CD4-positive, alpha-beta memory T cell (primary cell): ENCODE measurements at regions not wholly inside any gene's neighbourhood (a gene's known extent, or its start where the extent isn't known, plus 50 kb on each side); places are given as distances from the start of the nearest gene placed in this dataset.
A peak's percentile ranks its signal among the peaks of the same experiment; 100 is the strongest.

Experiments used
- CTCF ChIA-PET: fragments of 350-600 bp; sonication (Branson Sonifier 250); formaldehyde crosslinking; loops from one replicate; lab custom pipeline; 2021; ENCODE audit warnings: inconsistent platforms; ENCODE audit not compliant: partially characterized antibody; lab: Charles Lee
- POLR2A ChIA-PET: fragments of 350-600 bp; sonication (Branson Sonifier 250); formaldehyde crosslinking; loops from one replicate; lab custom pipeline; 2021; ENCODE audit not compliant: partially characterized antibody; lab: Charles Lee
- DNase-seq, 5 donors: peaks; one replicate each; pipeline versions ENCODE4 v3.0.0 to v3.0.0-alpha.2; 2020 to 2022; ENCODE audit warnings: mixed read lengths in 1 of 5
- H3K27ac ChIP-seq: one replicate; pipeline ENCODE4 v1.7.0; 2013; ENCODE audit warnings: low read depth, low read length
- H3K27me3 ChIP-seq: 2 replicates; pipeline ENCODE4 v1.7.0; 2013; ENCODE audit warnings: mild to moderate bottlenecking, low read length, moderate library complexity; ENCODE audit not compliant: insufficient read depth
- H3K36me3 ChIP-seq: 2 replicates; pipeline ENCODE4 v1.7.0; 2013; ENCODE audit warnings: mild to moderate bottlenecking, low read length, moderate library complexity; ENCODE audit not compliant: insufficient read depth
- H3K4me1 ChIP-seq: 2 replicates; pipeline ENCODE4 v1.7.0; 2013; ENCODE audit warnings: mild to moderate bottlenecking, low read length, moderate library complexity; ENCODE audit not compliant: insufficient read depth
- H3K4me3 ChIP-seq, 2 donors: one replicate each; pipeline ENCODE4 v1.7.0; 2013; ENCODE audit warnings: low read length in 2 of 2, mild to moderate bottlenecking in 1 of 2
- H3K9me3 ChIP-seq, 2 donors: one replicate each; pipeline ENCODE4 v1.7.0; 2013; ENCODE audit warnings: low read length in 2 of 2, control low read depth in 1 of 2; ENCODE audit not compliant: control insufficient read depth in 1 of 2
- H3K27ac Mint-ChIP-seq, 7 donors: one replicate each; pipeline ENCODE4 v1.8.0; 2020 to 2021; ENCODE audit warnings: mixed read lengths in 7 of 7, mild to moderate bottlenecking in 6 of 7, inconsistent platforms in 3 of 7, moderate library complexity in 3 of 7
- H3K27me3 Mint-ChIP-seq, 2 donors: one replicate each; pipeline ENCODE4 v1.8.0; 2020 to 2021; ENCODE audit warnings: mixed read lengths in 2 of 2
- H3K36me3 Mint-ChIP-seq, 2 donors: one replicate each; pipeline ENCODE4 v1.8.0; 2020 to 2021; ENCODE audit warnings: mixed read lengths in 2 of 2, inconsistent platforms in 1 of 2, mild to moderate bottlenecking in 1 of 2
- H3K4me1 Mint-ChIP-seq, 4 donors: one replicate each; pipeline ENCODE4 v1.8.0; 2020 to 2021; ENCODE audit warnings: mixed read lengths in 4 of 4, mild to moderate bottlenecking in 1 of 4
- H3K4me3 Mint-ChIP-seq, 8 donors: one replicate each; pipeline ENCODE4 v1.8.0; 2020 to 2021; ENCODE audit warnings: mixed read lengths in 8 of 8, mild to moderate bottlenecking in 7 of 8, moderate library complexity in 6 of 8, inconsistent platforms in 3 of 8
- H3K9me3 Mint-ChIP-seq, 8 donors: one replicate each; pipeline ENCODE4 v1.8.0; 2020 to 2021; ENCODE audit warnings: mixed read lengths in 8 of 8, mild to moderate bottlenecking in 5 of 8, inconsistent platforms in 3 of 8, moderate library complexity in 1 of 8
- intact Hi-C: fragments of 100-400 bp; cut with micrococcal nuclease; formaldehyde crosslinking; loops from one replicate; pipeline ENCODE4 v1.15.1; 2023

DNA sequence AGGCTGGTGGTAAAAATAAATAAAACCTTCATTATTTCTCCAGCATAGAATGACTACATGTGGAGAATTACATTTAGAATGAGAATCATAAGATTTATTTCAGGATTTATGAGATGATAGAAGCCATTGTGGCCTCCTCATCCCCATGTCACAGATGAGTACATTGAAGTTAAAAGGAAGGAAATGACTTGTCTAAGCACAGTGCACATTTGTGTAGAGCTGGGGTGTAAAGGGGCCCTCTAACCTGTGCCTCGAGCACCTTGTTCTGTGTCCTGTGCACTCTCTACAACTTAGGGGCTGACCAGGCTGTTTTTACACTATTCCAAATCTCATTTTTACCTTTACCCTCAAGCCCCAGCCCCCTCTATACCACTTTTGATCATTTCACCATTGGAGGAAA lies 179.4 kb downstream of the RHOU start:
- Histone ChIP-seq H3K27ac (no peak overlapping the region), H3K36me3 (no peaks in the 10 kb centered on the region), H3K4me3 (no peak overlapping the region), H3K4me1 (no peaks in the 10 kb centered on the region), H3K9me3 (no peaks in the 10 kb centered on the region), H3K27me3 (no peaks in the 10 kb centered on the region)
- ChIA-PET CTCF (no interaction called here), POLR2A (no interaction called here)
- intact Hi-C loops = no loop called here
- Mint-ChIP-seq H3K27ac (no peak overlapping the region), H3K36me3 (no peaks in the 10 kb centered on the region), H3K27me3 (peaks cover 0 to 2% of the 10 kb centered on the region in 2 donors), H3K9me3 (peaks cover 0 to 2% (median 0%) of the 10 kb centered on the region in 8 donors), H3K4me3 (no peak overlapping the region), H3K4me1 (no peaks in the 10 kb centered on the region)
- no peak for DNase-seq

DNA sequence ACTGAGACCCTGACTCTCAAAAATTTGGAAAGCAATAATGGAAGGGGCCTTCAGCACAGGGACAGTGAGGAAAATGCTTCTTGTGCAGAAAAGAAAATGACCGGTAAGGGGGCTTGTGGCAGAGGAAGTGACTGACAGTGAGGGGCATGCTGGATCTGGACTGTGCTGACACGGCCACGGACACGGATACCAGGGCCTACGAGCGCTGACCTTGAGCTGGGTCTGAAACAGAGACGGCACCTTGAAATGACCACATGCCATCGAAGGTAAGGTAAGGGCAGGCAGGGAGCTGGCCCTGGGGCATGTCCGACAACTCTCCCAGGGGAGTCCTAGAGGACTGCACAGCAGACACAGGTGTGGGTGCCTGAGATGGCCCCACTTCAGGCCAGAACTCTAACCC lies 182.1 kb downstream of the RHOU start:
- Mint-ChIP-seq H3K4me1 (peaks cover 0 to 5% (median 3%) of the 10 kb centered on the region in 4 donors), H3K4me3 (no peak overlapping the region), H3K36me3 (no peaks in the 10 kb centered on the region), H3K27ac (no peak overlapping the region), H3K9me3 (peaks cover 0 to 2% (median 0%) of the 10 kb centered on the region in 8 donors), H3K27me3 (no peaks in the 10 kb centered on the region)
- Histone ChIP-seq H3K9me3 (no peaks in the 10 kb centered on the region), H3K36me3 (no peaks in the 10 kb centered on the region), H3K27ac (no peak overlapping the region), H3K4me1 (no peaks in the 10 kb centered on the region), H3K4me3 (no peak overlapping the region), H3K27me3 (no peaks in the 10 kb centered on the region)
- intact Hi-C loops = no loop called here
- POLR2A ChIA-PET = no interaction called here
- CTCF ChIA-PET = no interaction called here
- no peak for DNase-seq

DNA sequence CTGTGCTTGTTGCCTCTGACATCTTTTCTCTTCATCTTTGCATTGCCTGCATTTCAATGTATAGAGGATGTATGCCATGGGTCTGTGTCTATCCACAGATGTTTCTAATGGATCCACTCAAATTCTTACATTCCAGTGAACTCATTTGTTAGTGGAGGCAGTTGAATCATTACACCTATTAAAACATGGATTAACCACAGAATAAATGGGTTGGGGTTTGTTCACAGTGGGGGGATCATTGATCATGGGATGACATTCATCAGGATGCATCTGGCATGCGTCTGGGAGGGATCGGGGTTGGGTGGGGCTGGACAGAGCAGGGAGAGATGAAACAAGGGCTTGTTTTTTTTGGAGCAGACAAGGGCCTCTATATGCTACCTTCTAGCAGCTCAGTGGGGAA lies 182.5 kb downstream of the RHOU start:
- Mint-ChIP-seq H3K4me1 (peaks cover 0 to 5% (median 3%) of the 10 kb centered on the region in 4 donors), H3K36me3 (no peaks in the 10 kb centered on the region), H3K9me3 (no peaks in the 10 kb centered on the region), H3K27me3 (no peaks in the 10 kb centered on the region), H3K4me3 (no peak overlapping the region), H3K27ac (no peak overlapping the region)
- POLR2A ChIA-PET = no interaction called here
- no peaks in the 10 kb centered on the region for H3K36me3 ChIP-seq
- no peak overlapping the region for H3K4me3 ChIP-seq
- H3K4me1 ChIP-seq = no peaks in the 10 kb centered on the region
- DNase-seq = no peak
- no peaks in the 10 kb centered on the region for H3K9me3 ChIP-seq
- CTCF ChIA-PET = no interaction called here
- H3K27ac ChIP-seq = no peak overlapping the region
- no peaks in the 10 kb centered on the region for H3K27me3 ChIP-seq
- intact Hi-C loops = no loop called here

DNA sequence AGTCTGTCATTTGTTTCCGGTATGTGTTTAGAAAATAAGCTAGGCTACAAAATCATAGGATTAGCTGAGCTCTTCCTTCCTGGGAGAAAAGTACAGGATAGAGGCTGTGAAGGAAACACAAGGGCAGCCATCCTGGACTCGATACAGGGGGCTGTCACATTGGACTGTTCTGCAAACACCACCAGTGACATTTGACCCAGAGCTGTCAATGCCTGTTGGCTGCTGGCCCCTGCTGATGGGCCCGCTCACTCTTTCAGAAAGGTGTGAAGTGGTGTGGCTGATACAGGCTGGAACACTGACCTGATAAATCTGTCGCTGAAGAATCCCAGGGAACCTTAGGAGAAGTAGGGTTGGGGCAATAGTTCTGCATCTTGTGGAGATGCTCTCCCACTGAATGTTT lies 183.1 kb downstream of the RHOU start:
- no peak overlapping the region for H3K27ac ChIP-seq
- Mint-ChIP-seq H3K27me3 (no peaks in the 10 kb centered on the region), H3K4me1 (peaks cover 0 to 5% (median 3%) of the 10 kb centered on the region in 4 donors), H3K9me3 (no peaks in the 10 kb centered on the region), H3K36me3 (no peaks in the 10 kb centered on the region), H3K27ac (no peak overlapping the region), H3K4me3 (no peak overlapping the region)
- no peaks in the 10 kb centered on the region for H3K4me1 ChIP-seq
- no peaks in the 10 kb centered on the region for H3K36me3 ChIP-seq
- CTCF ChIA-PET = no interaction called here
- POLR2A ChIA-PET = no interaction called here
- intact Hi-C loops = no loop called here
- no peaks in the 10 kb centered on the region for H3K27me3 ChIP-seq
- H3K4me3 ChIP-seq = no peak overlapping the region
- no peak for DNase-seq
- H3K9me3 ChIP-seq = no peaks in the 10 kb centered on the region

DNA sequence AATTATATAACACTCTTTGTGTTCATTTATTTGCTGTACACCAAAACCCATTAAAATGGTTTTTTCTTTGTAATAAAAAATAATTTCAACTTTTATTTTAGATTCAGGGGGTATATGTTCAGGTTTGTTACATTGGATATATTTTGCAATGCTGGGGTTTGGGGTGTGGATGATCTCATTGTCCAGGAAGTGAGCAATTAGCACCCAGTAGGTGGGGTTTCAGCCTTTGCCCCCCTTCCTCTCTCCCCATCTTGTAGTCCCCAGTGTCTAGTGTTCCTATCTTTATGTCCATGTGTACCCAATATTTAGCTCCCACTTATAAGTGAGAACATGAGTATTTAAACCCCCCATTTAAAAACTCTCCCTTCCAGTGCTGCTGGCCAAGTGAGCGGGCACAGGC lies 184.6 kb downstream of the RHOU start:
- no peaks in the 10 kb centered on the region for H3K9me3 ChIP-seq
- no peaks in the 10 kb centered on the region for H3K4me1 ChIP-seq
- Mint-ChIP-seq H3K4me1 (peaks cover 0 to 5% (median 3%) of the 10 kb centered on the region in 4 donors), H3K27ac (peak overlapping the region in 1 of 7 donors; percentile 51), H3K36me3 (no peaks in the 10 kb centered on the region), H3K4me3 (no peak overlapping the region), H3K9me3 (no peaks in the 10 kb centered on the region), H3K27me3 (no peaks in the 10 kb centered on the region)
- DNase-seq = no peak
- CTCF ChIA-PET = no interaction called here
- H3K27ac ChIP-seq = no peak overlapping the region
- POLR2A ChIA-PET = no interaction called here
- no peaks in the 10 kb centered on the region for H3K27me3 ChIP-seq
- H3K36me3 ChIP-seq = no peaks in the 10 kb centered on the region
- H3K4me3 ChIP-seq = no peak overlapping the region
- intact Hi-C loops = no loop called here

DNA sequence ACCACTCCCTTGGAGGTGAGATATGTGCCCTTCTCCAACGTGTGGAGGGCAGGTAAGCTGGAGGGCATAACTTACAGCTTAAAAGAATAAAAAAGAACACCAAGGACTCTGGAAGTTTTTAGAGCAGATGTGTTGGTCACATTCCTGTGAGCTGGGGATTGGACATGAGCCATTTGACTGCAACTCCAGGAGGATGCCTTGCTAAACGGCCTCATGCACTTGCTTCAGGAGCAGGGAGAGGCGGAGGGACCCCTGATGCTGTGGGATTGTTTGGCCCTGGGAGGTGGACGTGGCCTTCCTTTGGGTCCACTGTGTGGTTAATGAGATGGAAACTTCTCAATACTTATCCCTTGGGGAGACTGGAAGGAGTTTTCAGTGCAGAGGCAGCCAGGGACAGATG lies 185.6 kb downstream of the RHOU start:
- DNase-seq = no peak
- CTCF ChIA-PET = no interaction called here
- H3K4me3 ChIP-seq = no peak overlapping the region
- H3K36me3 Mint-ChIP-seq = no peaks in the 10 kb centered on the region
- intact Hi-C loops = no loop called here
- H3K9me3 Mint-ChIP-seq = peaks cover 0 to 2% (median 0%) of the 10 kb centered on the region in 8 donors
- POLR2A ChIA-PET = no interaction called here
- no peaks in the 10 kb centered on the region for H3K36me3 ChIP-seq
- no peaks in the 10 kb centered on the region for H3K9me3 ChIP-seq
- H3K27ac Mint-ChIP-seq = no peak overlapping the region
- no peak overlapping the region for H3K27ac ChIP-seq
- H3K4me1 Mint-ChIP-seq = peaks cover 0 to 5% (median 3%) of the 10 kb centered on the region in 4 donors
- H3K27me3 ChIP-seq = no peaks in the 10 kb centered on the region
- H3K4me1 ChIP-seq = no peaks in the 10 kb centered on the region
- no peak overlapping the region for H3K4me3 Mint-ChIP-seq
- no peaks in the 10 kb centered on the region for H3K27me3 Mint-ChIP-seq

DNA sequence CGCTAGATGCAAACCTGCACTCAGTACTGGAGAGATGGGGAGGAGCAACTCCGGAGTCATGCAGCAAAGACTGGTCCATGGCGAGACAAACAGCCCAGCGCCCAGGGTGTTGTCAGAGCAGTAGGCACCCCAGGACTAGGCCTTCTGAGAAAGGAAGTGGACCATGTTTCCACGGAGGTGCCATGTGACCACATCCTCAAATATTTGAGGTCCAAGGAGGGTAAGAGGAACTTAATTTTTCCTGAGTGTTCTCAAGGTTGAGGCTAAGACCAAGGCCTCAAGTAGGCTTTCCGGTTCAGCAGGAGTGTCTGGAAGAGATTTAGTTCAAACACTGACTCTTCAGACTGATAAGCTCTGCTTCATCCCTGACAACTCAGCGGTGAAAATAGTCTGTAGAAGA lies 186.2 kb downstream of the RHOU start:
- Histone ChIP-seq H3K4me3 (no peak overlapping the region), H3K36me3 (no peaks in the 10 kb centered on the region), H3K27ac (no peak overlapping the region), H3K9me3 (no peaks in the 10 kb centered on the region), H3K4me1 (no peaks in the 10 kb centered on the region), H3K27me3 (no peaks in the 10 kb centered on the region)
- ChIA-PET POLR2A (no interaction called here), CTCF (interaction anchor here (1.2 kb wide), 1 partner anchor 124 kb away, joined by 3 read pairs; no protein-coding TSS in a partner anchor)
- peaks cover 0 to 7% (median 0%) of the 10 kb centered on the region in 8 donors for H3K9me3 Mint-ChIP-seq
- H3K36me3 Mint-ChIP-seq = no peaks in the 10 kb centered on the region
- no peak overlapping the region for H3K4me3 Mint-ChIP-seq
- intact Hi-C loops = no loop called here
- H3K4me1 Mint-ChIP-seq = peaks cover 0 to 5% (median 3%) of the 10 kb centered on the region in 4 donors
- no peaks in the 10 kb centered on the region for H3K27me3 Mint-ChIP-seq
- no peak for DNase-seq
- H3K27ac Mint-ChIP-seq = peak overlapping the region in 1 of 7 donors; percentile 22
